Heart right ventricle (tissue), 16 donors: ENCODE measurements at regions not wholly inside any gene's neighbourhood (a gene's known extent, or its start where the extent isn't known, plus 50 kb on each side); places are given as distances from the start of the nearest gene placed in this dataset.

Experiments used
- ATAC-seq, 8 donors: fragments of 200-7000 bp; cut with Tn5 transposase; one replicate each; pipeline ENCODE4 v1.9.1; 2020; ENCODE audit warnings: mild to moderate bottlenecking in 8 of 8, moderate library complexity in 8 of 8, moderate number of reproducible peaks in 1 of 8
- DNase-seq, 2 donors: peaks; one replicate each; pipeline ENCODE4 v3.0.0-alpha.2; 2020
- H3K27ac ChIP-seq, 10 donors: fragments of 200-600 bp; sonication (generic) in 2 of 10; one replicate each; pipeline versions ENCODE4 v1.5.0 to v1.8.0; 2020 to 2022; ENCODE audit warnings: mild to moderate bottlenecking in 3 of 10
- H3K27me3 ChIP-seq, 7 donors: fragments of 200-600 bp; one replicate each; pipeline ENCODE4 v1.8.0; 2021 to 2022; ENCODE audit warnings: mild to moderate bottlenecking in 2 of 7
- H3K36me3 ChIP-seq, 9 donors: fragments of 200-600 bp; sonication (generic) in 1 of 9; one replicate each; pipeline versions ENCODE4 v1.5.0 to v1.8.0; 2020 to 2022; ENCODE audit warnings: mild to moderate bottlenecking in 2 of 9
- H3K4me1 ChIP-seq, 9 donors: fragments of 200-600 bp; sonication (generic) in 1 of 9; one replicate each; pipeline versions ENCODE4 v1.5.0 to v1.8.0; 2020 to 2022; ENCODE audit warnings: mild to moderate bottlenecking in 4 of 9
- H3K4me3 ChIP-seq, 10 donors: fragments of 200-600 bp; sonication (generic) in 2 of 10; one replicate each; pipeline versions ENCODE4 v1.5.0 to v1.8.0; 2020 to 2022; ENCODE audit warnings: mild to moderate bottlenecking in 7 of 10, moderate library complexity in 2 of 10
- H3K9me3 ChIP-seq, 11 donors: fragments of 200-600 bp in 10 of 11; sonication (generic) in 2 of 11; one replicate each; pipeline versions ENCODE4 v1.5.0 to v1.8.0; 2013 to 2022; ENCODE audit warnings: mild to moderate bottlenecking in 2 of 11, control low read depth in 1 of 11, moderate library complexity in 1 of 11
- CTCF ChIP-seq, 9 donors: fragments of 200-600 bp; sonication (generic) in 2 of 9; IDR thresholded peaks; one replicate each; pipeline versions ENCODE4 v1.5.0 to v1.8.0; 2021 to 2022; ENCODE audit warnings: antibody characterized with exemption in 9 of 9, mild to moderate bottlenecking in 5 of 9, moderate library complexity in 1 of 9
- WGBS, 2 donors: extraction: QIAGEN DNeasy Blood & Tissue Kit; methylation state at CpG; one replicate each; pipeline ENCODE4 v1.1.7; 2013; ENCODE audit warnings: inconsistent platforms in 1 of 2; 5-methylcytosine and 5-hydroxymethylcytosine counted together
- intact Hi-C, 10 donors: fragments of 100-400 bp; cut with DNase I; formaldehyde crosslinking; loops; one replicate each; pipeline versions ENCODE4 v1.11.1 to v1.14.2; 2022
- donor health status: Arrhythmogenic right ventricular cardiomyopathy.
- donor health status: ischemic (EF 13 %, LVEDD 7.1; RV severe dilation, severe dysfunction).
- donor health status: healthy with polysubstance abuse.
- donor health status: DM: no; HTN: yes; CAD: no.
- donor health status: DM: no; HTN: no; CAD: no.
- donor health status: ischemic (EF 25% LVEDD 6.9; RV normal size, moderate dysfunction).
- donor health status: ischemic (EF 25% LVEDD 5.7; RV mildly dilated, moderate dysfunction).
- donor health status: healthy.
- donor health status: DM: yes; HTN: yes; CAD: no.
- donor health status: Ischemic cardiomyopathy.
- donor health status: ischemic (EF 35%, LVEDD 5.7; RV mildly dilated, moderate dysfunction).
- donor health status: nonischemic (EF 11% LVEDD 7.7; RV severe dilation, severe dysfunction).
- donor health status: DM: yes; HTN: yes; CAD: no.
- donor health status: PGD.
- donor health status: ischemic (EF 29% LVEDD 5.4; RV normal size, mild dysfunction).
- donor health status: nonischemic (EF 23%, LVEDD 6.1; RV moderate dilation, normal function).

- DNase-seq (no peak), ATAC-seq (no peak)
- TF ChIP-seq CTCF (IDR thresholded peaks at IDR 0.05): no peak
- 82 to 88% methylated on average over 2 of the region's 2 CpGs for WGBS, 2 donors
- no peak overlapping the region for H3K4me3 ChIP-seq
- no peak overlapping the region for H3K27ac ChIP-seq
- no peaks in the 10 kb centered on the region for H3K4me1 ChIP-seq
- peaks cover 0 to 20% (median 6%) of the 10 kb centered on the region in 11 donors for H3K9me3 ChIP-seq
- H3K36me3 ChIP-seq: no peaks in the 10 kb centered on the region
- no peaks in the 10 kb centered on the region for H3K27me3 ChIP-seq
- intact Hi-C loops: no loop called here
These were observed 365.2 kb upstream of the POU3F2 start for GRCh38 chr6:98469141-98469540.

- Histone ChIP-seq H3K27ac (no peak overlapping the region), H3K4me1 (no peaks in the 10 kb centered on the region), H3K36me3 (no peaks in the 10 kb centered on the region), H3K27me3 (no peaks in the 10 kb centered on the region), H3K9me3 (peaks cover 0 to 20% (median 6%) of the 10 kb centered on the region in 11 donors), H3K4me3 (no peak overlapping the region)
- WGBS, 2 donors: 86 to 93% methylated on average over 1 of the region's 1 CpG
- intact Hi-C loops: no loop called here
- ATAC-seq: no peak
- DNase-seq: no peak
- TF ChIP-seq CTCF (IDR thresholded peaks at IDR 0.05): no peak
These were observed 363.6 kb upstream of the POU3F2 start for GRCh38 chr6:98470821-98471220.

GRCh38 chr6:98471444-98471843 is 362.9 kb upstream of the POU3F2 start:
- H3K4me1 ChIP-seq: no peaks in the 10 kb centered on the region
- intact Hi-C loops: no loop called here
- peaks cover 0 to 20% (median 6%) of the 10 kb centered on the region in 11 donors for H3K9me3 ChIP-seq
- DNase-seq (no peak), ATAC-seq (no peak)
- H3K27me3 ChIP-seq: no peaks in the 10 kb centered on the region
- no peak for TF ChIP-seq CTCF (IDR thresholded peaks at IDR 0.05)
- no peaks in the 10 kb centered on the region for H3K36me3 ChIP-seq
- H3K4me3 ChIP-seq: no peak overlapping the region
- H3K27ac ChIP-seq: no peak overlapping the region

GRCh38 chr6:98477231-98477630 is 357.1 kb upstream of the POU3F2 start:
- no peak for TF ChIP-seq CTCF (IDR thresholded peaks at IDR 0.05)
- Histone ChIP-seq H3K4me1 (no peaks in the 10 kb centered on the region), H3K36me3 (no peaks in the 10 kb centered on the region), H3K4me3 (no peak overlapping the region), H3K9me3 (peaks cover 0 to 6% (median 0%) of the 10 kb centered on the region in 11 donors), H3K27me3 (no peaks in the 10 kb centered on the region), H3K27ac (no peak overlapping the region)
- 47 to 48% methylated on average over 2 of the region's 2 CpGs for WGBS, 2 donors
- ATAC-seq (no peak), DNase-seq (no peak)
- intact Hi-C loops: no loop called here

GRCh38 chr6:98484696-98485095 is 349.7 kb upstream of the POU3F2 start:
- peaks cover 0 to 2% (median 0%) of the 10 kb centered on the region in 7 donors for H3K27me3 ChIP-seq
- no peak overlapping the region for H3K27ac ChIP-seq
- ATAC-seq (no peak), DNase-seq (no peak)
- no peaks in the 10 kb centered on the region for H3K36me3 ChIP-seq
- WGBS, 2 donors: 73% methylated on average over 6 of the region's 6 CpGs
- no peaks in the 10 kb centered on the region for H3K4me1 ChIP-seq
- TF ChIP-seq CTCF (IDR thresholded peaks at IDR 0.05): no peak
- H3K9me3 ChIP-seq: peaks cover 0 to 6% (median 0%) of the 10 kb centered on the region in 11 donors
- intact Hi-C loops: no loop called here
- H3K4me3 ChIP-seq: no peak overlapping the region
